GM23248 (cell line): ENCODE measurements at regions not wholly inside any gene's neighbourhood (a gene's known extent, or its start where the extent isn't known, plus 50 kb on each side); places are given as distances from the start of the nearest gene placed in this dataset.

ENCODE experiments used
- EZH2 ChIP-seq: fragments of 200-600 bp; sonication (generic); IDR thresholded peaks from 2 replicates; pipeline ENCODE4 v1.6.1; 2018; ENCODE audit warnings: antibody characterized with exemption, mild to moderate bottlenecking; ENCODE audit not compliant: insufficient read depth, poor library complexity, severe bottlenecking
- EZH2phosphoT487 ChIP-seq: fragments of 200-600 bp; sonication (generic); IDR thresholded peaks from 2 replicates; pipeline ENCODE4 v1.6.1; 2018; ENCODE audit warnings: antibody characterized with exemption, moderate library complexity, mild to moderate bottlenecking, low read depth; ENCODE audit not compliant: insufficient read depth

DNA sequence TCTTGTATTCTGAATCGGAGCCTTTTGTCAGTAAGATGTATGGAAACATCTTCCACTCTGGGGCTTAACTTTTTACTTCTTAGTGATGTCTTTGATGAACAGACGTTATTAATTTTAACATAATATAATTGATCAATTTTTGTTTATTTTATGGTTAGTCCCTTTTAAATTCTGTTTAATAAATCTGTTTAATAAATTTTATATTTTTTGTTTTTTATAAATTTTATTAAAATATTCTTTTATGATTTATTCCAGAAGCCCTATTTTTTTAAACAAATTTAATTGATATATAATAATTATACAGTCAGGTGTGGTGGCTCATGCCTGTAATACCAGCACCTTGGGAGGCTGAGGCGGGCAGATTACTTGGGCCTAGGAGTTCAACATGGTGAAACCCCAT lies 235.1 kb downstream of the AEBP2 start:
- no peak for TF ChIP-seq EZH2phosphoT487
- no peak for TF ChIP-seq EZH2
